HG02588 (cell line): ENCODE measurements at regions not wholly inside any gene's neighbourhood (a gene's known extent, or its start where the extent isn't known, plus 50 kb on each side); places are given as distances from the start of the nearest gene placed in this dataset.

Experiments used
- ATAC-seq: cut with Tn5 transposase; IDR thresholded peaks from one replicate; pipeline ENCODE4 v1.9.1; 2021; ENCODE audit warnings: mild to moderate bottlenecking, moderate library complexity; ENCODE audit not compliant: unreplicated experiment

GRCh38 chr2:16851126-16851525, 185.5 kb upstream of the CYRIA start:
- no peak for ATAC-seq

GRCh38 chr2:16840496-16841172, 175.0 kb upstream of the CYRIA start:
- no peak for ATAC-seq

GRCh38 chr2:16832910-16833309, 167.3 kb upstream of the CYRIA start:
- ATAC-seq = no peak

- ATAC-seq = no peak
Measured at GRCh38 chr2:16828828-16829160, 163.2 kb upstream of the CYRIA start.

GRCh38 chr2:16828044-16828827, 162.6 kb upstream of the CYRIA start:
- ATAC-seq = no peak

DNA sequence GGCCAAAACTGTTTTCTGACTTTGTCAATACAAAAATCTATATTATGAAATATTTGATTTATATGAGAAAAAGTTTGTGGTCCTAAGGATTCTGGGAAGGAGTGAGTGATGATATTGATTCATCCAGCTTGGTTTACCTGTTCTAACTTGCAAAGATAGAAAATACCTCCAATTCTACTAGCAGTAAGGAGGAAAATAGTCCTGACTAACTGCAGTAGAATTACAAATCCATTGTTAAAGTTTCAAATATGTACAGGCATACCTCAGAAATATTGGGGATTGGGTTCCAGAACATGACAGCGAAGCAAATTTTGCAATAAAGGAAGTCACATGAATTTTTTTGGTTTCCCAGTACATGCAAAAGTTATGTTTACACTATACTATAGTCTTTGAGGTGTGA, 158.8 kb upstream of the CYRIA start:
- no peak for ATAC-seq

GRCh38 chr2:16821692-16822091, 156.1 kb upstream of the CYRIA start:
- no peak for ATAC-seq

DNA sequence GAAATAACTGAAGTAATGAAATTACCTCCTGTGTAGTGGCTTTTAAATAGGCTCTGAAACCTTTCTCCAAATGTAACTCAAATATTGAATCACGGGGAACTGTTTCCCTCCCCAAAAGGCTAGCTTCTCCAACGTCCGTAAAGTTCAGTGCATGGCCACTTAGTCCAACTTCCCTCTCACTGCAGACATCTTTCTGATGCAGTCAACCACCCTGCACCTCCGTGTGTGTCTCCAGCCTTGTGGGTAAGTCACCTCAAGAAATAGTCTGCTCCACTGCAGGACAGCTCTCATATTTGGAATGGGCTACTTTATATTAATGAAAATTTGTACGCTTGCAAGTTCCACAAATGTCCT, 152.5 kb upstream of the CYRIA start:
- no peak for ATAC-seq

DNA sequence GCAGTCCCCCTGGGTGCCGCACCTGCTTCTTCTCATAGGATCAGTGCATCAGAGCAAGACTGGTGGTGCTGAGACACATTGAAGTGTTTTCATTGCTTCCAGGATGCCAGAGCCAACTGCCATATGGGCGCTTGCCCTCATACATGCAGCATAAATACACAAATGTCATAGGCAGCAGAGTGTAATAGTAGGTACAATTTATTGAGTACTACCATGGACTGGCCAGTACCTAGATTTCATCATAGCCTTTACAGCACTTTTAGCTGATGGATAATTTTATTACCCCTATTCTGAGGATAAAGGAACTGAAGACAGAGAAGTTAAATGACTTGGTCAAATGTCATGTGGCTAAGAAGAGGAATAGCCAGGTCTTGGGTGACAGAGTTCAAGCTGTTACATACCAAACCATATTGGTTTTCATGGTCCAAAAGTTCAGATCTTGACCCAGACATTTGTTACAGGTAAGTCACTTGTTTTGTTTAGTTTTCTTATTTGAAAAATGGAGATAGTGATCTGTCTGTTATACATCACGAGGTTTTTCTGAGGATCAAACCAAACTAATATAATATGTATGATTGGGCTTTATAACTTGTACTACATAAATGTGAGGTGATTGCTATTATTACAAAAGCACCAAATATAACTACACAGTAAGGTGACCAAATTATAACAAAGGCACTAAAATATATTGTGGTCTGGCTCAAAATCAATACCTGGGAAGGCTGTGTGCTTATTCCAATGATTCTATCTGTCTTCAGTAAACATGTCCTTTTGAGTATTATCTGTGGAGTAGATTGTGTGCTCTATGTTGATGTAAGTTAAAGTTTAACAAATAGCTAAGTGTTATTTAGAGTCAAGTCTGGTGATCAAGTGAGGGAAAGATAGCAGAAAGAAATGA, 151.9 kb upstream of the CYRIA start:
- ATAC-seq = no peak

DNA sequence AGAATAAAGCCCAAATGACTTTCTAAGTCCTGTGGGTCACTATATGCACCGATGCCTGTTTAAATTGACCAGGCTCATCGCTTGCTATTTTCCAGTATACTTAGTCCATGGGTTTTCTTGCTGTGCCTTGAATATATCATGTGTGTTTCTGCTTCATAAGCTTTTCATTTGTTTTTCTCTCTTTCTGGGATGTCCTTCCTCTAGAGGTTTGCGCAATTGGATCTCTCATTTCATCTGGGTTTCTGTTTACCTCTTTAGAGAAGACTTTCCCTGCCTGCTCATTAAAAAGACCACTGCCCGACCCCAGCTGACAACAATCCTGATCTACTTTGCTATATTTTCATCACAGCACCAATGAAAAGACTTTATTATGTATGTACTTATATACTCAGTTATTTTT, 150.9 kb upstream of the CYRIA start:
- ATAC-seq = no peak

DNA sequence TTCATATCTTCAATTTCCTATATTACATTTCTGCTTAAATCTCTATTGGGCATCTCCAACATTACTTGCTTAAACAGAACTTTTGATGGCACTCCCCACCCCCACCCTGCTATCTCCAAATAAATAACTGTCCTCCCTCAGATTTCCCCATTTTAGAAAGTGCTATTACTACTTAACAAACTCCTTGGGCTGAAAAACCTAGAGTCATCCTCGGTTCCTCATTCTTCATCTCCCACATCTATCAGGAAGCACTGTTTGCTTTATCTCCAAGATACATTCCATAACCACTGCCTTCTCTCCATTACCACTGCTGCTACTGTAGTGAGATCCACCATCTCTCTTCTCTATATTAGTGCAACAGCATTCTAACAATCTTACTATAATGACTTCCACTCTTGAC, 150.4 kb upstream of the CYRIA start:
- ATAC-seq = no peak

- no peak for ATAC-seq
Measured at GRCh38 chr2:16813593-16813992, 148.0 kb upstream of the CYRIA start.

DNA sequence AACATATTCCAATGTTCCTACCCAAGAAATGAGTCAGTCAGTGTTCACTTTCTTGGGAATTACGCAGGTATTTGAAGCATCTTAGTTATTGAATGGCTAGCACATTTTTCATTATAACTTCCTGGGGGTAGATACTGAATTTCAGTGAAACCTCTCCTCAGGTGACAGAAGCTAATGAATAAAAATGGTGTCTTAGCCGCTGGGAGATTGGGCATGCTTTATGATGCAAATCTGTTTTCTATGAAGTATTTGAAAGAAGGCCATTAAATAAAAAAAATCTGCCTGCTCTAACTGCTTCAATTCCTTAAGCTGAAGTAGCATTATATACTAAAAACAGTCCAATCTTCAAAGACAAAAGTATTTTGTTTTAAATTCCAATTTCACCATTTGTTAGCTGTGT, 132.8 kb upstream of the CYRIA start:
- no peak for ATAC-seq

- ATAC-seq = no peak
Measured at GRCh38 chr2:16791496-16791895, 125.9 kb upstream of the CYRIA start.

DNA sequence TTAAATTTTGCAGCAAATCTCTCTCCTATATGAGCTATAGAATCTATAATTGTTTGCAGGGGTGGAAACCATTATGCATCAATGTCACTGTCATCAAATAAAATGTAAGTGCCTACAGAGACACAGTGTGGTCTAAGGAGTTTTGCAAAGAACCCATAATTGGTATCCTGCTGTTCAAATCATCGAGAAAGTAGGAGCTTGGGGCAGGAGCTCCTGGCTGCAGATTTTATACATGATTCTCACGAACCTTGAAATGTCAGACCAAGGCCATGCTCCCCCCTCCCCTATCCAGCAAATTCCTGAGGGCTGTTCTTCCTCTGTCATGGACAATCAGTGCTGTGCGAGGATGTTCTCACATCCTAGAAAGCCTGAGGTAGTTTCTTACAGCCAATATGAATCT, 119.5 kb upstream of the CYRIA start:
- no peak for ATAC-seq

GRCh38 chr2:16784652-16785051, 119.0 kb upstream of the CYRIA start:
- no peak for ATAC-seq

GRCh38 chr2:16777123-16777870, 111.7 kb upstream of the CYRIA start:
- ATAC-seq = no peak

DNA sequence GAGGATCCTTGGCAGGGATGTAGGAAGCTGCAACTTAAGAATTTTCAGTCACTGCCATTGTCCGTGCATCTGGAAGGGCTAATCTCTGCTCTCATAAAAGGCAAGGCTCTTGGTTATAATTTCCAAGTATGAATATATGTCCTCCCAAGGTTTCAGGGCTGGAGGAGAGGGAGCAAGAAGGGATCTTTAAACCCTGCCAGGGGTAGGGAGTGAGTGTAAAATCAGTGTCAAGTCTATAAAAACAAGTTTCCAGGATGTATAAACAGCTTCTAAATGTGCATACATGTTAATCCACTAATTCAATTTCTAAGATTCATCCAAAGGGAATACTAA, 110.2 kb upstream of the CYRIA start:
- no peak for ATAC-seq

GRCh38 chr2:16774980-16775898, 109.6 kb upstream of the CYRIA start:
- ATAC-seq = no peak

DNA sequence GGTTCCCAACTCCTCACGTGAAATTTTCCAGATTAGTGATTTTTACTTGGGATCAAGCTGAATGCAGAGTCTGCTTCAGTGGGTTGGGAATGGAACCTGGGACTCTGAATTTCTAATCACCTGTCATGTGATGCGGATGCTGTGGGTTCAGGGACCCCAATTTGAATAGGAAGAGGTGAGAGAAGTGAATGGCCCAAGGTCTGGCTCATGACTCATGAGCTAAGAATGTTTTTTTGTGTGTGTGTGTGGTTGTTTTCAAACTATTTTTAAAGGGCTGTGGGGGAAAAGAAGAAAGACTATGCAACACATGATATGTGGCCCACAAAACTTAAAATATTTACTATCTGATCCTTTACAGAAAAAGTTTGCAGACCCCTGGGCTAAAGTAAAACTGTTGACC, 108.5 kb upstream of the CYRIA start:
- no peak for ATAC-seq
